ENCODE measurements at regions not wholly inside any gene's neighbourhood (a gene's known extent, or its start where the extent isn't known, plus 50 kb on each side); places are given as distances from the start of the nearest gene placed in this dataset.

- Histone ChIP-seq H3K4me1 (ENCODE audit: control insufficient read depth, low read length) (no peaks in the 10 kb centered on the region), H3F3A (ENCODE audit: control insufficient read depth, insufficient read depth) (no peaks in the 10 kb centered on the region), H3K27me3 (ENCODE audit: control insufficient read depth, low read length) (peaks cover 8% of the 10 kb centered on the region; the same call in 1 of the 2 replicates), H3K36me3 (ENCODE audit: control insufficient read depth, low read length) (no peaks in the 10 kb centered on the region), H4K20me1 (ENCODE audit: control insufficient read depth, insufficient read depth, low read depth, low read length) (no peaks in the 10 kb centered on the region), H3K4me2 (ENCODE audit: low read length) (no peak overlapping the region), H3K4me3 (ENCODE audit: low read length) (no peak overlapping the region), H3K79me2 (ENCODE audit: control insufficient read depth, low read length) (no peaks in the 10 kb centered on the region), H3K27ac (ENCODE audit: low read depth, low read length) (no peak overlapping the region), H3K9me3 (ENCODE audit: control insufficient read depth, insufficient read depth, low read length) (no peaks in the 10 kb centered on the region), H3K9me2 (replicated peaks; ENCODE audit: control insufficient read depth, low read length) (no peaks in the 10 kb centered on the region)
- TF ChIP-seq CTCF (IDR thresholded peaks at IDR 0.05; ENCODE audit: low read depth, low read length, poor library complexity, severe bottlenecking) (peak; percentile 80), EZH2phosphoT487 (IDR thresholded peaks at IDR 0.05; ENCODE audit: borderline replicate concordance, low read length) (no peak)
Measured at GRCh38 chr14:21868442-21869046, 194.9 kb upstream of the OR4E1 start.

- Histone ChIP-seq H4K20me1 (ENCODE audit: control insufficient read depth, insufficient read depth, low read depth, low read length) (no peaks in the 10 kb centered on the region), H3K4me2 (ENCODE audit: low read length) (no peak overlapping the region), H3K79me2 (ENCODE audit: control insufficient read depth, low read length) (no peaks in the 10 kb centered on the region), H3K9me2 (replicated peaks; ENCODE audit: control insufficient read depth, low read length) (no peaks in the 10 kb centered on the region), H3K27me3 (ENCODE audit: control insufficient read depth, low read length) (0 out of 2 replicates have a peak, but pooled peaks cover 2% of the 10 kb centered on the region), H3K9me3 (ENCODE audit: control insufficient read depth, insufficient read depth, low read length) (no peaks in the 10 kb centered on the region), H3K27ac (ENCODE audit: low read depth, low read length) (no peak overlapping the region), H3K4me1 (ENCODE audit: control insufficient read depth, low read length) (no peaks in the 10 kb centered on the region), H3K36me3 (ENCODE audit: control insufficient read depth, low read length) (no peaks in the 10 kb centered on the region), H3F3A (ENCODE audit: control insufficient read depth, insufficient read depth) (no peaks in the 10 kb centered on the region), H3K4me3 (ENCODE audit: low read length) (no peak overlapping the region)
- TF ChIP-seq EZH2phosphoT487 (IDR thresholded peaks at IDR 0.05; ENCODE audit: borderline replicate concordance, low read length), result no peak
- TF ChIP-seq CTCF (IDR thresholded peaks at IDR 0.05; ENCODE audit: low read depth, low read length, poor library complexity, severe bottlenecking), result no peak
Measured at GRCh38 chr14:21867541-21867940, 193.9 kb upstream of the OR4E1 start.

- no peaks in the 10 kb centered on the region for H3K36me3 ChIP-seq (ENCODE audit: control insufficient read depth, low read length)
Measured at GRCh38 chr14:21866479-21866878, 192.9 kb upstream of the OR4E1 start.

More at GRCh38 chr14:21866479-21866878, 192.9 kb upstream of the OR4E1 start:
- Histone ChIP-seq H3K9me3 (ENCODE audit: control insufficient read depth, insufficient read depth, low read length) (no peaks in the 10 kb centered on the region), H3K27me3 (ENCODE audit: control insufficient read depth, low read length) (0 out of 2 replicates have a peak, but pooled peaks cover 2% of the 10 kb centered on the region), H3F3A (ENCODE audit: control insufficient read depth, insufficient read depth) (no peaks in the 10 kb centered on the region), H3K27ac (ENCODE audit: low read depth, low read length) (no peak overlapping the region), H4K20me1 (ENCODE audit: control insufficient read depth, insufficient read depth, low read depth, low read length) (no peaks in the 10 kb centered on the region), H3K79me2 (ENCODE audit: control insufficient read depth, low read length) (no peaks in the 10 kb centered on the region), H3K4me1 (ENCODE audit: control insufficient read depth, low read length) (no peaks in the 10 kb centered on the region), H3K4me3 (ENCODE audit: low read length) (no peak overlapping the region), H3K4me2 (ENCODE audit: low read length) (no peak overlapping the region), H3K9me2 (replicated peaks; ENCODE audit: control insufficient read depth, low read length) (no peaks in the 10 kb centered on the region)
- no peak for TF ChIP-seq CTCF (IDR thresholded peaks at IDR 0.05; ENCODE audit: low read depth, low read length, poor library complexity, severe bottlenecking)
- no peak for TF ChIP-seq EZH2phosphoT487 (IDR thresholded peaks at IDR 0.05; ENCODE audit: borderline replicate concordance, low read length)

All from DOHH2 (cell line).